Activated CD8-positive, alpha-beta T cell treated with anti-CD3 and anti-CD28 coated beads for 36 hours (primary cell): ENCODE measurements at regions not wholly inside any gene's neighbourhood (a gene's known extent, or its start where the extent isn't known, plus 50 kb on each side); places are given as distances from the start of the nearest gene placed in this dataset.
"Not testable (repeated sequence)": the region's sequence is repeated elsewhere in the genome, so short reads cannot be mapped to it uniquely, and the experiment has no call there.

Experiments used
- ATAC-seq: fragments of 200-7000 bp; cut with Tn5 transposase; one replicate; pipeline ENCODE4 v1.10.0; 2021; ENCODE audit warnings: mild to moderate bottlenecking, moderate library complexity
- CTCF ChIA-PET: fragments of 350-600 bp; sonication (Branson Sonifier 250); formaldehyde crosslinking; loops from one replicate; lab custom pipeline; 2021; ENCODE audit warnings: antibody characterized with exemption; lab: Charles Lee
- POLR2A ChIA-PET: fragments of 350-600 bp; sonication (Branson Sonifier 250); formaldehyde crosslinking; loops from one replicate; lab custom pipeline; 2021; ENCODE audit warnings: antibody characterized with exemption; lab: Charles Lee
- DNase-seq: peaks from one replicate; pipeline ENCODE4 v3.0.0-alpha.2; 2020
- H3K27ac Mint-ChIP-seq: one replicate; pipeline ENCODE4 v1.8.0; 2021; ENCODE audit warnings: mild to moderate bottlenecking, mixed read lengths
- H3K27me3 Mint-ChIP-seq: one replicate; pipeline ENCODE4 v1.8.0; 2021; ENCODE audit warnings: mixed read lengths
- H3K36me3 Mint-ChIP-seq: one replicate; pipeline ENCODE4 v1.8.0; 2021; ENCODE audit warnings: low read depth, mixed read lengths
- H3K4me1 Mint-ChIP-seq: one replicate; pipeline ENCODE4 v1.8.0; 2021; ENCODE audit warnings: low read depth, mixed read lengths
- H3K4me3 Mint-ChIP-seq: one replicate; pipeline ENCODE4 v1.8.0; 2021; ENCODE audit warnings: mild to moderate bottlenecking, moderate library complexity, mixed read lengths
- H3K9me3 Mint-ChIP-seq: one replicate; pipeline ENCODE4 v1.8.0; 2021; ENCODE audit warnings: mixed read lengths
- intact Hi-C: fragments of 100-400 bp; cut with micrococcal nuclease; formaldehyde crosslinking; loops from one replicate; pipeline ENCODE4 v1.10.0; 2022
- TF ChIP-seq, protein P1 (sequence below): fragments of 200-600 bp; IDR thresholded peaks from one replicate; pipeline ENCODE4 v1.8.0; 2022; ENCODE audit warnings: antibody characterized with exemption, mild to moderate bottlenecking

DNA sequence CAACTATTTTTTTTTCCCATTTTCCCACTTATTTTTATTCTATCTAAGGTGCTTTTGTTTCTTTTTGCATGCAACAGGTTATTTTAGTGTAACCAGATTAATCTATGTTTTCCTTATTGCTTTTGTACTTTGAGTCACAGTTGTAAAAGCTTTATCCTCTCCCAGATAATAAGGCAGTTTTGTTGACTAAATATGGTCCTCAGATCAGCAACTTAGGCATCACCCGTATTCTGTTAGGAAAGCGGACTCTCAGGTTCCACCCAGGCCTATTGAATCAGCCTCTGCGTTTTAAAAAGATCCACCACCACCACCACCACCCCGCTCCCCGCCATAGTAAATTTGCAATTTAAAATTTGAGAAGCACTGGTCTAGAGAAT is 58.6 kb upstream of the USP9X start:
- ATAC-seq (no peak), DNase-seq (no peak)
- Mint-ChIP-seq H3K36me3 (no peaks in the 10 kb centered on the region), H3K4me1 (no peaks in the 10 kb centered on the region), H3K4me3 (no peak overlapping the region), H3K9me3 (no peaks in the 10 kb centered on the region), H3K27ac (no peak overlapping the region), H3K27me3 (no peaks in the 10 kb centered on the region)
- POLR2A ChIA-PET, result no interaction called here
- intact Hi-C loops, result no loop called here
- TF ChIP-seq, protein P1, sequence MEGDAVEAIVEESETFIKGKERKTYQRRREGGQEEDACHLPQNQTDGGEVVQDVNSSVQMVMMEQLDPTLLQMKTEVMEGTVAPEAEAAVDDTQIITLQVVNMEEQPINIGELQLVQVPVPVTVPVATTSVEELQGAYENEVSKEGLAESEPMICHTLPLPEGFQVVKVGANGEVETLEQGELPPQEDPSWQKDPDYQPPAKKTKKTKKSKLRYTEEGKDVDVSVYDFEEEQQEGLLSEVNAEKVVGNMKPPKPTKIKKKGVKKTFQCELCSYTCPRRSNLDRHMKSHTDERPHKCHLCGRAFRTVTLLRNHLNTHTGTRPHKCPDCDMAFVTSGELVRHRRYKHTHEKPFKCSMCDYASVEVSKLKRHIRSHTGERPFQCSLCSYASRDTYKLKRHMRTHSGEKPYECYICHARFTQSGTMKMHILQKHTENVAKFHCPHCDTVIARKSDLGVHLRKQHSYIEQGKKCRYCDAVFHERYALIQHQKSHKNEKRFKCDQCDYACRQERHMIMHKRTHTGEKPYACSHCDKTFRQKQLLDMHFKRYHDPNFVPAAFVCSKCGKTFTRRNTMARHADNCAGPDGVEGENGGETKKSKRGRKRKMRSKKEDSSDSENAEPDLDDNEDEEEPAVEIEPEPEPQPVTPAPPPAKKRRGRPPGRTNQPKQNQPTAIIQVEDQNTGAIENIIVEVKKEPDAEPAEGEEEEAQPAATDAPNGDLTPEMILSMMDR, result no peak
- CTCF ChIA-PET, result interaction anchor here (1.2 kb wide), 1 partner anchor 8 kb away, joined by 3 read pairs; no protein-coding TSS in a partner anchor

DNA sequence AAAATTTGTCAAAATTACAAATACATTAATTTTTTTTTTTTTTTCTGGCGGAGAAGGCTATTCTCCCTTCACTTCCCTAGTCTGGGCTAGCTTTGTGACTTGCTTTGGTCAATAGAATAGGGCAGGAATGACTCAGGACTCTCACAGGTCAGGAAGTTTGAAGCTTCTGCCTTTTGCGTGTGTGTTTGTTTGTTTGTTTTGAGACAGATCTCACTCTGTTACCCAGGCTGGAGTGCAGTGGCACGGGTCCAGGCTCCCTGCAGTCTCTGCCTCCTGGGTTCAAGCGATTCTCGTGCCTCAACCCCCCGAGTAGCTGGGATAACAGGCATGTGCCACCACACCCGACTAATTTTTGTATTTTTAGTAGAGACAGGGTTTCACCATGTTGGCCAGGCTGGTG is 55.9 kb upstream of the USP9X start:
- Mint-ChIP-seq H3K36me3 (no peaks in the 10 kb centered on the region), H3K27me3 (no peaks in the 10 kb centered on the region), H3K9me3 (no peaks in the 10 kb centered on the region), H3K4me1 (no peaks in the 10 kb centered on the region), H3K4me3 (no peak overlapping the region), H3K27ac (no peak overlapping the region)
- POLR2A ChIA-PET, result no interaction called here
- ATAC-seq, result no peak
- CTCF ChIA-PET, result no interaction called here
- intact Hi-C loops, result no loop called here
- TF ChIP-seq, protein P1, result no peak
- no peak for DNase-seq

DNA sequence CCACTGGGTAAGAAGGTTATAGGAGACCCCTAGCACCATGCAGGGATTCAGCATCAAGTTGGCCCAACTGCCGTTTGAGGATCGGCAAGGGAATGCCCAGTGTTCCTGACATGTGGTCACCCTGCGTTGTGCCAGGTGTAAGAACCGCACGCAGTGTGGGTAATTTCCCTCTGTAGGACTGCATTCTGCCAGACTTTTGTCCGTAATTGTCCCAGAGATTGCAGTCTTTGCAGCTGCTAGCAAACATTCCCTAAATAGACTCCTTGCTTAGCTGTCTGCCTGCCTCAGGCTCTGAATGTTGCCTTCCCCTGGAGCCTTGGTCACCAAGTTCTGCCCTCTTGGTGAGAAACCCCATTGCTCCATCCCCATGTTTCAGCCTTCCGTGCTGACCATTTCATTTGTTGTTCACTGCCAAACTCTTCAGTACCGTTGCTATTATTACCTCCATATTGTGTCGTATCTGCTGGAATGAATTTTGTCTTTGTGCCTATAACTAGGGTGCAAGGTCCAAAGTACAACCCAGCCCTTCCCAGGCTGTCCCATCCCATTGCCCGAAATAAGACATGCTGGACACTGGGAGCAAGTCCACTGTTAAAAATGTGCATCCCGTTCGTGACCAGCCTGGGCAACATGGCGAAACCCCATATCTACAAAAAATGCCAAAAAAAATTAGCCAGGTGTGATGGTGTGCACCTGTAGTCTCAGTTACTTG is 53.8 kb upstream of the USP9X start:
- Mint-ChIP-seq H3K4me3 (no peak overlapping the region), H3K4me1 (no peaks in the 10 kb centered on the region), H3K36me3 (no peaks in the 10 kb centered on the region), H3K9me3 (no peaks in the 10 kb centered on the region), H3K27ac (no peak overlapping the region), H3K27me3 (no peaks in the 10 kb centered on the region)
- ATAC-seq (no peak), DNase-seq (no peak)
- intact Hi-C loops, result no loop called here
- CTCF ChIA-PET, result no interaction called here
- POLR2A ChIA-PET, result no interaction called here
- TF ChIP-seq, protein P1, result no peak

DNA sequence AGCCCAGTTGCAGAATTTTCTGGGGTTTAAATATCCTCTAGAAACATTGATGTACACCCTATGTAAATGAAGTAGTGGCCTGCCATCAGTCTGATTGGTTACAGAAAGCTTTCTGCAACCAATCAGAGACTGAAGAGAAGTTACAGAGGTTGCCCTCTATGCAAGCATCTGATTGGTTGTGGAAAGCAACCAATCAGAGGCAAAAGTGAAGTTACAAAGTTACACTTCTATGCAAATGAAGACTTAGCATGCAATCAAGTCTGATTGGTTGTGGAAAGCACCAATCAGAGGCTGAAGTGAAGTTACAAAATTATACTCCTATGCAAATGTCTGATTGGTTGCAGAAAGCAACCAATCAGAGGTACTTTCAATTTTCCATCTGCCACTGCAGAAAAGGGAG is 51.9 kb upstream of the USP9X start:
- ChIA-PET CTCF (interaction anchor here (1.0 kb wide), 1 partner anchor 23 kb away, joined by 4 read pairs; no protein-coding TSS in a partner anchor), POLR2A (no interaction called here)
- Mint-ChIP-seq H3K9me3 (no peaks in the 10 kb centered on the region), H3K4me1 (no peaks in the 10 kb centered on the region), H3K36me3 (no peaks in the 10 kb centered on the region), H3K4me3 (no peak overlapping the region), H3K27me3 (no peaks in the 10 kb centered on the region), H3K27ac (no peak overlapping the region)
- no peak for ATAC-seq
- TF ChIP-seq, protein P1, result no peak
- no peak for DNase-seq
- intact Hi-C loops, result no loop called here

DNA sequence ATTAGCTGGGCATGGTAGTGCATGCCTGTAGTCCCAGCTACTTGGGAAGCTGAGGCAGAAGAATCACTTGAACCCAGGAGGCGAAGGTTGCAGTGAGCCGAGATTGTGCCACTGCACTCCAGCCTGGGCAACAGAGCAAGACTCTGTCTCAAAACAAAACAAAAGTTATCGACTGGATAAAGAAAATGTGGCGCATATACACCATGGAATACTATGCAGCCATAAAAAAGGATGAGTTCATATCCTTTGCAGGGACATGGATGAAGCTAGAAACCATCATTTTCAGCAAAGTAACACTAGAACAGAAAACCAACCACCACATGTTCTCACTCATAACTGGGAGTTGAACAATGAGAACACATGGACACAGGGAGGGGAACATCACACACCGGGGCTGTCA is 50.3 kb upstream of the USP9X start:
- ATAC-seq, H3K36me3 Mint-ChIP-seq, intact Hi-C loops: not testable (repeated sequence)

More for the DNA sequence above, 50.3 kb upstream of the USP9X start:
- H3K9me3 Mint-ChIP-seq, DNase-seq, CTCF ChIA-PET, H3K4me3 Mint-ChIP-seq, POLR2A ChIA-PET, H3K4me1 Mint-ChIP-seq, H3K27me3 Mint-ChIP-seq, H3K27ac Mint-ChIP-seq: not testable (repeated sequence)
